Small intestine (tissue), 7 donors: ENCODE measurements at regions not wholly inside any gene's neighbourhood (a gene's known extent, or its start where the extent isn't known, plus 50 kb on each side); places are given as distances from the start of the nearest gene placed in this dataset.

Experiments used
- DNase-seq, 2 donors: peaks; one replicate each; pipeline versions ENCODE4 v3.0.0 to v3.0.0-alpha.2; 2013
- FAIRE-seq: peaks from 2 replicates; lab custom pipeline; 2012; peaks lifted over from hg19 to GRCh38; lab: Jason Lieb, UNC
- H3K27ac ChIP-seq, 3 donors: one replicate each; pipeline ENCODE4 v1.5.1; 2013; ENCODE audit warnings: low read length in 2 of 3, mild to moderate bottlenecking in 2 of 3, control low read depth in 1 of 3, inconsistent platforms in 1 of 3, low read depth in 1 of 3, moderate library complexity in 1 of 3
- H3K27me3 ChIP-seq, 3 donors: one replicate each; pipeline ENCODE4 v1.6.1; 2013; ENCODE audit warnings: low read length in 3 of 3, inconsistent platforms in 1 of 3; ENCODE audit not compliant: control insufficient read depth in 3 of 3, insufficient read depth in 3 of 3
- H3K36me3 ChIP-seq, 3 donors: one replicate each; pipeline ENCODE4 v1.6.1; 2013; ENCODE audit warnings: low read length in 3 of 3, inconsistent platforms in 1 of 3, low read depth in 1 of 3, mild to moderate bottlenecking in 1 of 3, moderate library complexity in 1 of 3; ENCODE audit not compliant: control insufficient read depth in 3 of 3, insufficient read depth in 2 of 3
- H3K4me1 ChIP-seq, 3 donors: one replicate each; pipeline ENCODE4 v1.6.1; 2013; ENCODE audit warnings: low read length in 2 of 3, inconsistent platforms in 1 of 3, low read depth in 1 of 3, mild to moderate bottlenecking in 1 of 3, moderate library complexity in 1 of 3; ENCODE audit not compliant: control insufficient read depth in 3 of 3, insufficient read depth in 2 of 3
- H3K4me3 ChIP-seq, 3 donors: one replicate each; pipeline ENCODE4 v1.5.1; 2013; ENCODE audit warnings: low read length in 3 of 3, control low read depth in 1 of 3, inconsistent platforms in 1 of 3, low read depth in 1 of 3, mild to moderate bottlenecking in 1 of 3, moderate library complexity in 1 of 3
- H3K9me3 ChIP-seq, 2 donors: one replicate each; pipeline ENCODE4 v1.6.1; 2013; ENCODE audit warnings: low read depth in 1 of 2, low read length in 1 of 2; ENCODE audit not compliant: control insufficient read depth in 2 of 2, insufficient read depth in 1 of 2
- WGBS, 3 donors: extraction: QIAGEN DNeasy Blood & Tissue Kit; methylation state at CpG; one replicate each; pipeline ENCODE4 v1.1.7; 2013; 5-methylcytosine and 5-hydroxymethylcytosine counted together
- donor health status: healthy with polysubstance abuse.
- donor health status: control.
- donor health status: control.
- donor health status: Bipolar disorder and iron deficiency.
- donor health status: healthy.

- Histone ChIP-seq H3K9me3 (peaks cover 0 to 17% of the 10 kb centered on the region in 2 donors), H3K4me1 (no peaks in the 10 kb centered on the region), H3K27ac (no peak overlapping the region), H3K4me3 (no peak overlapping the region), H3K27me3 (peaks cover 0 to 7% (median 0%) of the 10 kb centered on the region in 3 donors), H3K36me3 (no peaks in the 10 kb centered on the region)
- 57 to 87% (median 75%) methylated on average over 5 of the region's 5 CpGs for WGBS, 3 donors
- FAIRE-seq (no peak), DNase-seq (no peak)
These were observed 268.1 kb upstream of the RTL1 start for GRCh38 chr14:101171650-101172049.

DNA sequence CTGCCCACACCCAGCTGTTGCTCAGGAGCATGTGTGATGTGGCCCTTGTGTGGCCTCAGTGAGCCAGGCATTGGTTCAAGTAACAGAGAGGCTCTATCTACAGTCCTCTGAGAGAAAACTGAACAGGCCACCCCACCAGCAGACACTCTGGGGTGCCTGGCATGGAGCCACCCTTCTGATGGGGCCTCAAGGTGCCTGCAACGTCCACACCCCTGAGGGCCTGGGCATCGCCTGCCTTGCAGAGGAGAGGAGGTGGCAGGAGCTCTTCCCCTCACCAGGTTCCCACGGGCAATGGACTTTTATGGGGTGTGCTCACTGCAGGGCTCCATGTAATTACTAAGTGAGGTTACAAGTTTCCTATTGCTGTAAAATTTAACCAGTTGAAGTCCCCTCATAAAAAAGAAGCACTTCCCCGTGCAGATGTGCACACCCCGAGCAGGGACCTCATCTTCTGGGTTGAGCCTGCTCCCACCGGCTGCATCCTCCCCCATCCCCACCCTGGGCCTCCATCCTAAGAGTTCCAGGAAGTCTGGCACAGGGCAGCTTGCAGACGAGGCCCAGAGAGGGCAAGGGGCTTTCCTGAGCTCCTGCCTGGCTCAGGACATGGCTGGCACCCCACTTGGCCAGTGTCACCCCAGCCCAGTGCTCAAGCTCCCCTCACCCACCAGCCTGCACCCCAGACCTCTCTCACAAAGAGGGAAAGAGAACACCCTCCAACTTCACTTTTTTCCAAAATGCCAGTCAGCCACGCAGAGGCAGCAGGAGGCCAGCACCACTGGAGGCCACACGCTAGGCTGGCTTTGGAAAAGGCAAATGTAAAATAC lies 270.4 kb upstream of the RTL1 start:
- H3K36me3 ChIP-seq, result no peaks in the 10 kb centered on the region
- no peak overlapping the region for H3K27ac ChIP-seq
- H3K4me1 ChIP-seq, result no peaks in the 10 kb centered on the region
- H3K9me3 ChIP-seq, result peaks cover 0 to 14% of the 10 kb centered on the region in 2 donors
- peaks cover 0 to 7% (median 0%) of the 10 kb centered on the region in 3 donors for H3K27me3 ChIP-seq
- DNase-seq, result no peak
- H3K4me3 ChIP-seq, result no peak overlapping the region
- FAIRE-seq, result no peak
- 62 to 69% (median 68%) methylated on average over 9 of the region's 9 CpGs for WGBS, 3 donors

- 84 to 88% (median 85%) methylated on average over 12 of the region's 12 CpGs for WGBS, 3 donors
- no peak for FAIRE-seq
- Histone ChIP-seq H3K9me3 (peaks cover 0 to 10% of the 10 kb centered on the region in 2 donors), H3K27ac (no peak overlapping the region), H3K36me3 (no peaks in the 10 kb centered on the region), H3K4me3 (no peak overlapping the region), H3K4me1 (no peaks in the 10 kb centered on the region), H3K27me3 (peaks cover 0 to 4% (median 0%) of the 10 kb centered on the region in 3 donors)
- DNase-seq, result no peak
These were observed 271.0 kb upstream of the RTL1 start for GRCh38 chr14:101174522-101174838.

GRCh38 chr14:101174980-101175606 lies 271.6 kb upstream of the RTL1 start:
- no peak for FAIRE-seq
- peaks cover 0 to 12% of the 10 kb centered on the region in 2 donors for H3K9me3 ChIP-seq
- 29 to 80% (median 40%) methylated on average over 9 of the region's 9 CpGs for WGBS, 3 donors
- no peak overlapping the region for H3K4me3 ChIP-seq
- peaks cover 0 to 4% (median 0%) of the 10 kb centered on the region in 3 donors for H3K27me3 ChIP-seq
- no peak for DNase-seq
- H3K4me1 ChIP-seq, result no peaks in the 10 kb centered on the region
- no peak overlapping the region for H3K27ac ChIP-seq
- H3K36me3 ChIP-seq, result no peaks in the 10 kb centered on the region

GRCh38 chr14:101175731-101176534 lies 272.4 kb upstream of the RTL1 start:
- H3K9me3 ChIP-seq, result peaks cover 0 to 20% of the 10 kb centered on the region in 2 donors
- no peak overlapping the region for H3K4me3 ChIP-seq
- no peak overlapping the region for H3K27ac ChIP-seq
- peaks cover 0 to 4% (median 0%) of the 10 kb centered on the region in 3 donors for H3K27me3 ChIP-seq
- H3K4me1 ChIP-seq, result no peaks in the 10 kb centered on the region
- FAIRE-seq (no peak), DNase-seq (no peak)
- no peaks in the 10 kb centered on the region for H3K36me3 ChIP-seq
- WGBS, 3 donors, result 76 to 87% (median 79%) methylated on average over 13 of the region's 13 CpGs

DNA sequence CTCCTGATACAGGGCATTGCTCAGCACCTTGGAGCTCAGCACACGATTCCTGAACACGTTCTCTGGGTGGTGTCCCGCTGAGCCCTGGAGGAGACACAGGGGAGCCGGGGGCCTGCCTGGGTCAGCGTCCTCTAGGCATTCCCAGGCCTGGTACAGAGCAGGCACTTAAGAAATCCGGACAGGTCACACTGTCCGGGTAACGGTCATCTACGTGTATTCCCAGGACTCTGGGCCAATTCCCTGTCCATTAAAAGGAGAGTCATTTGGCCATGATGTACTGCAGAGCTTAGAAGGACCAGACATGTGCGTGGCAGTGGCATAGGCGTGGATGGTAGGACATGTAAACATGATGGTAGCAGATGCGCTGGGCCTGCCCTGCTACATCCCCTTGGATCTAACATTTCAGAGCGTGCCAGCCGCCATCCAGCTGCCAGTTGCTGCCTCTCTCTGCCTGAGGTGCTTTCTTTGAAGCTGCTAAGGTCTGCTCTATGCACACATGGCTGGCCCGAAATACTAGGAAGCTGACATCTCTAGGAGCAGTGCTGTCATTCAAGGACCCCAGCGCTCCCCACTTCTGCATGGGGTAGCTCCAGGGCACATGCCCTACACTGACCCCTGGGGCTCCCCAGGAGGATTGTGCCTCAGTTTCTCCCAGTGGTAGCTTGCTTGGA lies 273.1 kb upstream of the RTL1 start:
- no peak overlapping the region for H3K4me3 ChIP-seq
- peaks cover 0 to 20% of the 10 kb centered on the region in 2 donors for H3K9me3 ChIP-seq
- no peak overlapping the region for H3K27ac ChIP-seq
- H3K27me3 ChIP-seq, result peaks cover 0 to 4% (median 0%) of the 10 kb centered on the region in 3 donors
- WGBS, 3 donors, result 81 to 86% (median 83%) methylated on average over 16 of the region's 16 CpGs
- DNase-seq (no peak), FAIRE-seq (no peak)
- H3K4me1 ChIP-seq, result no peaks in the 10 kb centered on the region
- no peaks in the 10 kb centered on the region for H3K36me3 ChIP-seq

- FAIRE-seq (no peak), DNase-seq (no peak)
- Histone ChIP-seq H3K4me1 (no peaks in the 10 kb centered on the region), H3K27ac (no peak overlapping the region), H3K27me3 (peaks cover 0 to 4% (median 0%) of the 10 kb centered on the region in 3 donors), H3K9me3 (peaks cover 0 to 23% of the 10 kb centered on the region in 2 donors), H3K4me3 (no peak overlapping the region), H3K36me3 (no peaks in the 10 kb centered on the region)
- WGBS, 3 donors, result 71 to 86% (median 82%) methylated on average over 23 of the region's 23 CpGs
These were observed 273.9 kb upstream of the RTL1 start for GRCh38 chr14:101177301-101177971.
